ENCODE measurements at regions not wholly inside any gene's neighbourhood (a gene's known extent, or its start where the extent isn't known, plus 50 kb on each side); places are given as distances from the start of the nearest gene placed in this dataset.

DNA sequence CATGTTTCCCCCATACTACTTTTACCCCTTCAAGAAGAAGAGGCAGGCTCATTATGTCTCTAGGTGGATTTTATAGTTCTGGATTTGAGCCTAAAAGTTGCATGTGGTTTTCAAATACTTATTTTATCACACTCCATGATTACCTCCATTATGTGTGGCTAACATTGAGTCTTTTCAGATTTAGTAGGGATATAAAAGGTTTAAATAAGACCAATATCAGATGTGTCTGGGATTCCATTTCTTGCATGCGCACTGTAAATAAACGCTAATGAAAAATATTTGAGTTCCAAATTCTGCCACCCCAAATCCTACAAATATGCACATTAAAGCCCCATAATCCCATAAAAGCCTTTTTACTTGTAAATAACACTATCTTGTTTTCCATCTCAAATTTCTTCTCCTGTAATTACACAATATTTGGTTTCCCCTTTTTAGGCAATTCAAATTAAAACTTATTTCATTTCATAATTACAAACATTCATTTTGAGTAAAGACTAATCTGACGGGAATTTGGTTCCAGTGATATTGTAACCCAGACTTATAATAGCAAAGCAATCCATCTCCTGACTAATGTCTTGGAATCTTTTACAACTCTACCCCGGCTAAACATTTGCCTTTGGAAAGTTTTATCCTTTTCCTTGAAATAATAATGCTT is 600.0 kb downstream of the SLC4A3 start:
- H4K5ac ChIP-seq (ENCODE audit: insufficient read length, low read depth, low read length) = no peak overlapping the region
- no peak overlapping the region for H2BK12ac ChIP-seq (ENCODE audit: insufficient read length, low read depth, low read length)
- no peaks in the 10 kb centered on the region for H3K23me2 ChIP-seq (ENCODE audit: insufficient read length, low read depth, low read length, poor library complexity, severe bottlenecking)
- TF ChIP-seq, protein P1, sequence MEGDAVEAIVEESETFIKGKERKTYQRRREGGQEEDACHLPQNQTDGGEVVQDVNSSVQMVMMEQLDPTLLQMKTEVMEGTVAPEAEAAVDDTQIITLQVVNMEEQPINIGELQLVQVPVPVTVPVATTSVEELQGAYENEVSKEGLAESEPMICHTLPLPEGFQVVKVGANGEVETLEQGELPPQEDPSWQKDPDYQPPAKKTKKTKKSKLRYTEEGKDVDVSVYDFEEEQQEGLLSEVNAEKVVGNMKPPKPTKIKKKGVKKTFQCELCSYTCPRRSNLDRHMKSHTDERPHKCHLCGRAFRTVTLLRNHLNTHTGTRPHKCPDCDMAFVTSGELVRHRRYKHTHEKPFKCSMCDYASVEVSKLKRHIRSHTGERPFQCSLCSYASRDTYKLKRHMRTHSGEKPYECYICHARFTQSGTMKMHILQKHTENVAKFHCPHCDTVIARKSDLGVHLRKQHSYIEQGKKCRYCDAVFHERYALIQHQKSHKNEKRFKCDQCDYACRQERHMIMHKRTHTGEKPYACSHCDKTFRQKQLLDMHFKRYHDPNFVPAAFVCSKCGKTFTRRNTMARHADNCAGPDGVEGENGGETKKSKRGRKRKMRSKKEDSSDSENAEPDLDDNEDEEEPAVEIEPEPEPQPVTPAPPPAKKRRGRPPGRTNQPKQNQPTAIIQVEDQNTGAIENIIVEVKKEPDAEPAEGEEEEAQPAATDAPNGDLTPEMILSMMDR (conservative IDR thresholded peaks at IDR 0.05) = no peak
- Mint-ChIP-seq H3K4me3 (no peak overlapping the region), H3K27me3 (ENCODE audit: low read depth) (no peaks in the 10 kb centered on the region), H3K36me3 (ENCODE audit: insufficient read depth in 1 of 3, low read depth in 3 of 3) (no peaks in the 10 kb centered on the region), H3K4me1 (peaks cover 7 to 9% of the 10 kb centered on the region in 2 experiments), H3K9me3 (no peaks in the 10 kb centered on the region), H3K27ac (no peak overlapping the region)
- WGBS (ENCODE audit: extremely low coverage, insufficient read length, low lambda C conversion rate) = no CpG with 5 or more reads among the region's 4 CpGs
- H3K79me1 ChIP-seq (ENCODE audit: insufficient read depth, low read depth, low read length, poor library complexity, severe bottlenecking) = no peaks in the 10 kb centered on the region
- H3K9me3 ChIP-seq (ENCODE audit: control insufficient read depth, low read depth, low read length) = no peaks in the 10 kb centered on the region
- H2BK20ac ChIP-seq (ENCODE audit: low read depth, low read length, poor library complexity, severe bottlenecking) = no peak overlapping the region
- H3K27me3 ChIP-seq (ENCODE audit: insufficient read depth, low read length) = no peaks in the 10 kb centered on the region
- H2BK120ac ChIP-seq (ENCODE audit: low read depth, low read length, poor library complexity, severe bottlenecking) = no peak overlapping the region
- H2BK15ac ChIP-seq (ENCODE audit: low read depth, low read length) = no peak overlapping the region
- no peak overlapping the region for H3K9ac ChIP-seq (ENCODE audit: extremely low read depth, insufficient read length, low read length)
- H3K27ac ChIP-seq (ENCODE audit: insufficient read length, low read depth, low read length) = no peak overlapping the region
- H3K79me2 ChIP-seq (ENCODE audit: insufficient read depth, low read length) = no peaks in the 10 kb centered on the region
- no peak overlapping the region for H4K8ac ChIP-seq (replicated peaks; ENCODE audit: insufficient read length, low read depth, low read length)
- H3K18ac ChIP-seq (ENCODE audit: insufficient read length, low read depth, low read length) = no peak overlapping the region
- H3K56ac ChIP-seq (ENCODE audit: insufficient read length, low read depth, low read length) = no peak overlapping the region
- no peak overlapping the region for H2AFZ ChIP-seq (ENCODE audit: low read length)
- H4K91ac ChIP-seq (ENCODE audit: insufficient read length, low read depth, low read length) = no peak overlapping the region
- DNase-seq = no peak
- H3K23ac ChIP-seq (ENCODE audit: insufficient read length, low read depth, low read length) = no peak overlapping the region
- H3K4me1 ChIP-seq (ENCODE audit: insufficient read depth, low read length) = peaks cover 2% of the 10 kb centered on the region; the same call in 1 of the 2 replicates
- no peak overlapping the region for H2BK5ac ChIP-seq (ENCODE audit: insufficient read length, low read length)
- H3K14ac ChIP-seq (ENCODE audit: insufficient read depth, low read length) = no peak overlapping the region
- H3K4me2 ChIP-seq (ENCODE audit: insufficient read depth, insufficient read length, low read length) = no peak overlapping the region
- no peak overlapping the region for H2AK5ac ChIP-seq (ENCODE audit: insufficient read length, low read length)
- H4K20me1 ChIP-seq (ENCODE audit: control insufficient read depth, insufficient read depth, insufficient read length) = no peaks in the 10 kb centered on the region
- H3K4ac ChIP-seq (ENCODE audit: low read depth, low read length) = no peak overlapping the region
- H3T11ph ChIP-seq (ENCODE audit: low read length) = no peak overlapping the region
